Ovary (tissue), 7 donors: ENCODE measurements at regions not wholly inside any gene's neighbourhood (a gene's known extent, or its start where the extent isn't known, plus 50 kb on each side); places are given as distances from the start of the nearest gene placed in this dataset.

Experiments
- DNase-seq, 5 donors: peaks; one replicate each; pipeline ENCODE4 v3.0.0-alpha.2; 2019 to 2020
- H3K27ac ChIP-seq, 2 donors: fragments of 200-600 bp; one replicate each; pipeline versions ENCODE4 v1.5.1 to v1.8.0; 2019 to 2022
- H3K27me3 ChIP-seq: fragments of 200-600 bp; one replicate; pipeline ENCODE4 v1.8.0; 2022
- H3K36me3 ChIP-seq: fragments of 200-600 bp; sonication (generic); one replicate; pipeline ENCODE4 v1.5.1; 2019
- H3K4me1 ChIP-seq: one replicate; pipeline ENCODE4 v1.8.1; 2013; ENCODE audit warnings: mild to moderate bottlenecking, moderate library complexity; ENCODE audit not compliant: insufficient read depth
- H3K4me3 ChIP-seq: fragments of 200-600 bp; sonication (generic); one replicate; pipeline ENCODE4 v1.5.1; 2017
- H3K9me3 ChIP-seq, 2 donors: fragments of 200-600 bp in 1 of 2; sonication (generic) in 1 of 2; one replicate each; pipeline versions ENCODE4 v1.5.1 to v1.8.1; 2013 to 2019; ENCODE audit warnings: mild to moderate bottlenecking in 1 of 2, moderate library complexity in 1 of 2
- CTCF ChIP-seq, 3 donors: fragments of 450-650 bp in 2 of 3; fragments of 200-600 bp in 1 of 3; IDR thresholded peaks; one replicate each; pipeline versions ENCODE4 v1.5.1 to v1.8.0; 2016 to 2022; ENCODE audit warnings: antibody characterized with exemption in 3 of 3, mild to moderate bottlenecking in 1 of 3
- EP300 ChIP-seq: sonication (generic); formaldehyde crosslinking; IDR thresholded peaks from one replicate; pipeline ENCODE4 v1.6.1; 2017; ENCODE audit warnings: antibody characterized with exemption
- POLR2A ChIP-seq: fragments of 450-650 bp; IDR thresholded peaks from one replicate; pipeline ENCODE4 v1.6.1; 2017; ENCODE audit warnings: antibody characterized with exemption, mild to moderate bottlenecking, moderate library complexity
- WGBS, 3 donors: extraction: QIAGEN DNeasy Blood & Tissue Kit in 1 of 3; methylation state at CpG; one replicate each; pipeline versions ENCODE4 v1.1.5 to v1.1.7; 2013 to 2017; 5-methylcytosine and 5-hydroxymethylcytosine counted together
- intact Hi-C, 4 donors: fragments of 100-400 bp; cut with DNase I; formaldehyde crosslinking; loops; one replicate each; pipeline versions ENCODE4 v1.11.0 to v1.15.1; 2022 to 2023
- donor health status: DM: no; HTN: no; CAD: no; lungs with moderate emphysema.
- donor health status: DM: no; HTN: no; CAD: no.
- donor health status: Bipolar disorder and iron deficiency.
- donor health status: DM: no; HTN: no; CAD: no.
- donor health status: DM: yes; HTN: yes; CAD: no.

- WGBS, 3 donors = 7 to 20% (median 8%) methylated on average over 2 of the region's 2 CpGs
- Histone ChIP-seq H3K4me3 (no peak overlapping the region), H3K36me3 (no peaks in the 10 kb centered on the region), H3K27ac (no peak overlapping the region), H3K9me3 (no peaks in the 10 kb centered on the region), H3K4me1 (no peaks in the 10 kb centered on the region), H3K27me3 (no peaks in the 10 kb centered on the region)
- intact Hi-C loops = no loop called here
- DNase-seq = no peak
- TF ChIP-seq POLR2A (no peak), EP300 (no peak), CTCF (IDR thresholded peaks at IDR 0.05) (no peak)
Measured at GRCh38 chr11:107116358-107116757, 98.1 kb upstream of the GUCY1A2 start.

- no peak overlapping the region for H3K4me3 ChIP-seq
- TF ChIP-seq CTCF (IDR thresholded peaks at IDR 0.05) (no peak), EP300 (no peak)
- no peaks in the 10 kb centered on the region for H3K36me3 ChIP-seq
- H3K27me3 ChIP-seq = no peaks in the 10 kb centered on the region
- WGBS, 3 donors = 80 to 87% (median 83%) methylated on average over 9 of the region's 9 CpGs
- intact Hi-C loops = no loop called here
- no peaks in the 10 kb centered on the region for H3K4me1 ChIP-seq
- H3K9me3 ChIP-seq = no peaks in the 10 kb centered on the region
- H3K27ac ChIP-seq = no peak overlapping the region
- DNase-seq = no peak
Measured at GRCh38 chr11:107102692-107103477, 84.6 kb upstream of the GUCY1A2 start.

GRCh38 chr11:107092667-107093066, 74.4 kb upstream of the GUCY1A2 start:
- intact Hi-C loops = loop anchor here in 1 of 4 donors (5.0 kb wide), 1 partner anchor 75 kb away; no protein-coding TSS in a partner anchor
- no peak overlapping the region for H3K4me3 ChIP-seq
- no peaks in the 10 kb centered on the region for H3K4me1 ChIP-seq
- H3K27ac ChIP-seq = no peak overlapping the region
- no peaks in the 10 kb centered on the region for H3K27me3 ChIP-seq
- TF ChIP-seq CTCF (IDR thresholded peaks at IDR 0.05) (no peak), POLR2A (no peak), EP300 (no peak)
- 55 to 86% (median 74%) methylated on average over 3 of the region's 3 CpGs for WGBS, 3 donors
- no peaks in the 10 kb centered on the region for H3K9me3 ChIP-seq
- no peak for DNase-seq
- no peaks in the 10 kb centered on the region for H3K36me3 ChIP-seq

GRCh38 chr11:107078375-107078774, 60.1 kb upstream of the GUCY1A2 start:
- intact Hi-C loops = no loop called here
- Histone ChIP-seq H3K36me3 (no peaks in the 10 kb centered on the region), H3K9me3 (no peaks in the 10 kb centered on the region), H3K27me3 (no peaks in the 10 kb centered on the region), H3K4me1 (no peaks in the 10 kb centered on the region), H3K27ac (no peak overlapping the region), H3K4me3 (no peak overlapping the region)
- DNase-seq = no peak
- WGBS, 3 donors = 55 to 63% (median 58%) methylated on average over 2 of the region's 2 CpGs
- TF ChIP-seq EP300 = no peak
- TF ChIP-seq CTCF (IDR thresholded peaks at IDR 0.05) = no peak
- no peak for TF ChIP-seq POLR2A
